HK-2 (cell line): ENCODE measurements at regions not wholly inside any gene's neighbourhood (a gene's known extent, or its start where the extent isn't known, plus 50 kb on each side); places are given as distances from the start of the nearest gene placed in this dataset.

Experiments used
- DNase-seq: peaks from one replicate; pipeline ENCODE4 v3.0.0-alpha.2; 2018; ENCODE audit not compliant: unreplicated experiment

DNA sequence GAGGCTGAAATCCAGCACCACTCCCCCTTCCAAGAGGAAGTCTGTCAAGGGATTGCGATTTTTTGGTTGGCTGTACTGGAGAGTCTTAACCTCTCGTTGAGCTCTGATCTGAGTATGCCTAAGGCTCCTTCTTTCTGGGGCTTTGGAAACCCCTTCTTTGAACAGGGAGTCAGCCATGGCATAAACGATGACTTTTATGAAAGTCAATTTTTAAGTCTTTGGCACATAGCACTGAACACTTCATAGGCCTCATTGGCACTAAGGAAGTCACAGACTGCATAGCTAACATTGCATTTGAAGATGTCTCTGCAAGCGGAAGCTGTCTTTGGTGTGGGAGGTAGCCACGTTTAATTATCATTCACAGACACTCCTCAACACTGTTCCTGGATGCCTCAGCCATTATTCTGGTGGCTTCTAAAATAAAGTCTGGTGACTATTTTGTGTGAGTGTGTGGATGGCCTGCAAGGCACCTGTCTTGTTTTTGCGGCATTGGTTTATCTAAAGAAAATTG lies 148.2 kb upstream of the NCK2 start:
- DNase-seq = no peak

- DNase-seq = peak; percentile 33
Observed at GRCh38 chr2:105595536-105595935, 149.2 kb upstream of the NCK2 start.

DNA sequence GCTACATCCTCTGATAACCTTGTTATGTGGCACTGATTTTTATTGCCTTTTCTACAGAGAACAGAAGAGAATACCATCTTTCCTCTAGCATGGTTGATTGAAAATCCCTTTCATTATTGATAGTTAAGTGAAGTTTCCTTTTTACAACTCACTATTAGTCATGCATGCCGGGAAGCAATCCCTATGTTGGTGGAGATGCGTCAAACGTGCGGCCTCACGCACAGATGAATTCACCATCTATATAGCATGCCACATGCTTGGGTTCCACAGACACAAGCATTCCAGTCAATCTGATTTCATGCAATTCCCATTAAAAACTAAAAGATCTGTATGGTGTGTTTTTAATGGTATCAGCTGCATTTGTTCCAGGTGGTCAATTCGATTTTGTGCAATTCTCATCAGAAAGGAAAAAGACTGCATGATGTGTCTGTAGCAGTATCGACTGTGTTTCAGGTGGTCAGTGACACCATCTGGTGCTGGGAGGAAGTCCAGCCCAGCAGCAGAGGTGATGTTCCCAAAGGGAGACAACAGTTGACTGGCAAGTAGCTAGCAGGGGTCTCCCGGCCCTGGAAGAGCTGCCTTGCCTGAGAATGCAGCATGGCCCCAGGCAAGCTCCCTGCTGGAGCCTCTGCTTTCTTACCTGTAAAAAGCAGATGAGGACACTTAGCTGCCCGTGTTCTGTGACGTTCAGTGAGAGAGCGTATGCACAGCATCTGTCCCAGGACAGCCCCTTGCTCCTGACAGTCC lies 151.3 kb upstream of the NCK2 start:
- DNase-seq = no peak

DNA sequence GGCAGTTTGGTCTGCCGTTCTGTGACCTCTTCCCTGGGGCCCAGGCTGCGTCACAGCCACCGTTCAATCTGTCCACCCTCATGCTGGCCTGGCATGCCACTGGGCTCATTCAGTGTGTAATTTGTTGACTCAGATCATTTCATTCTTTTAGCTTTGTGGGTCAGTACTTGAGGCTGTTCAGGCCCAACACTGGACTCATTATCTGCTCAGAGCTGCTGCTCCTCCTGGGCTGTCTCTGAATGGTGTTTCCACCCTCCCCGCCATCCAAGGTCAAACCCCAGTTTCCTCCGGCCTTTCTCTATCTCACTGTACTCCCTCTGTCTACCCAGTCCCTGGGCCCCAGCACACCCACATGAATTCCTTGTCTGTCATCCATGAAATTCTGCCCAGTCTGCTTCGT lies 152.4 kb upstream of the NCK2 start:
- DNase-seq = no peak

- DNase-seq = no peak
Observed at GRCh38 chr2:105590780-105591660, 153.7 kb upstream of the NCK2 start.

DNA sequence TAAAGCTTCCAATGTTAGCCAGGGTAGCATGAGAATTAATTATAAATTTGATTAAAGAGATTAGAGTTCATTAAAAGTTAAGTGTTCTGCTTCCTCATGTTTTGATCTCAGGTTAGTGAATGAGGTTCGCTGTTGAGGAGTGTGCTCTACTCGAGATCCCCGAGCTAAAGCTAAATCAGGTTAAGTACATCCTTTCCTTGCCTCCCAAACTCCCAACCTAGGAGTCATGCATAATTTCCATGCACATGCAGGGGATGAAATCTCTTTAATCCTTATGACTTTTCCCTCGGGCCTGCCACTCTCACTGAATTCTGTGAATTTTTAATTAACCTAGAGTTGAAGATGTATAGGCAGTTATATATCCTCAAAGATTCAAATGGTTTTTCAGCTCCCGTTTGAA lies 156.1 kb upstream of the NCK2 start:
- DNase-seq = no peak

DNA sequence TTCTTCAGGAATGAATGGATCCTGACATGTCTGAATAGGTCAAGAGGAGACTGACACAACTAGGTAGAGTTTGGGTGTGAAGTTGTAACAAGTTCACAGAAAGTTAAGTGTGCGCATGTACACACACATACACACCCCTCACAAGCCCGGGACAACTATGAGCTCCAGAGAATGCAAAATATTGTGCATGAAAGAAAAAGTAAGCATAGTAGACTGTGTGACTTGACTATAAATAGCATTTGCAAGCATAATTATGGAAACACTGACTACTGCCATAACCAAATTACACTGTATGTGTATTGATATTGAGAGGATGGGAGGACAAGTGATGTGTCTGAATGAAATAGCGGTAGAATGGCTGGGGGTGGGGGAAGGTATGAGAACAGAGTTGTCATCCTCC lies 157.1 kb upstream of the NCK2 start:
- no peak for DNase-seq

DNA sequence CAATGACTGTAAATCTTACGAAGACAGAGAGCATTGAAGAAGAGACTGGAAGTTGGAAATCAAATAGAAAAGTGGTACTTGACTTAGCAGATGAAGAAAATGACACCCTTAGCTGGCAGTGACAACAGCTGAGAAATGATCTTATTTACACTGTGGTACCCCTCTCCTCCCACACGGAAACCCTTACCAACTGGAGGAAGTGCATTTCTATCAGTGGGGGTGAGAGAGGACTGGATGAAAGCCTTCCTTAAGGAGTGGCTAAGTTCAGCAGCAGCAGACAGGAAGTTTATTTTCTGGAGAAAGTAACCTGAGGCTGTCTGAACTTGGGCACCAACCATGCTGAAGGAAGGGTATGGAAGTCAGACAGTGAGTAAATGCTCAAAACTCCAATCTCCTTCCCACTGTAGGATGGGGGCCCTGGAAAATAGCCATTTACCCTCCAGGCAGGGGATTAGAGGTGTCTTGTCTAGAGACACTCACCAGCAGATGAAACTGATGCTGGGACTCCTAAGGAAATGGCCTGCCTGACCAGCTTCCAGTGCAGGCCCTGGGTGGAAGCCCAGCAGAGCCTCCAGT lies 160.2 kb upstream of the NCK2 start:
- DNase-seq = no peak

DNA sequence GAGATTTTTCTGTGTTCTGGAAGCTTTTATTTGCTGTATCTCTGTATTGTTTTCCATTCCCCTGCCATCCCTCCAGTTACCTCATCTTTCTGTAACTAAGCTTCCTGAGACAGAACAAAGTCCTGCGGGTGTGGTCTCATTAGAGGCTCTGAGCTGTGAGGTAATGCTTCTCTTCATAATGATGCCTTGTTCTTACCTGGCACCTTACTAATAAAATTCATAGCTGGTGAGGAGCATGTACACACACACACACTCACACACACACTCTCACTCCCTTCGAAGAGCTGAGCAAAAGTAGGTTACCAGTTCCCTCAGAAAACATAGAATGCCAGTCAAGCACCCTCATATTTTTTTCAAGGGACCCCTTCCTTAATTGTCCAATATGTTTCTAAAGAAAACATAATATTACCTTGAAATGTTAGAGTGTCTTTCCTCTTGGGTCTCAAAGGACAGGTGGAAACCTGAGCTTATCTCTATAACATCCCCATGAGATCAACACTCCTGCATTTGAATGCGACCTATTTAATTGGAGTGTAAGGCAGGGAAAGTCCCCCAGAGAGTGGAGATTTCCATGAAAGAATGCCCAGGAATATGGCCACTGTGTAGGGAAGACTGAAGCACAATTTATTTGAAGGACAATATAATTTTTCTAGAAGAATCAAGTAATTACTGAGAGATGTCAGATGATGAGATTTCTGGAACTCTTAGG lies 161.6 kb upstream of the NCK2 start:
- DNase-seq = no peak

GRCh38 chr2:105581555-105581944 lies 163.2 kb upstream of the NCK2 start:
- DNase-seq = no peak

GRCh38 chr2:105580870-105581554 lies 163.7 kb upstream of the NCK2 start:
- no peak for DNase-seq

- DNase-seq = no peak
Observed at GRCh38 chr2:105580216-105580615, 164.5 kb upstream of the NCK2 start.

DNA sequence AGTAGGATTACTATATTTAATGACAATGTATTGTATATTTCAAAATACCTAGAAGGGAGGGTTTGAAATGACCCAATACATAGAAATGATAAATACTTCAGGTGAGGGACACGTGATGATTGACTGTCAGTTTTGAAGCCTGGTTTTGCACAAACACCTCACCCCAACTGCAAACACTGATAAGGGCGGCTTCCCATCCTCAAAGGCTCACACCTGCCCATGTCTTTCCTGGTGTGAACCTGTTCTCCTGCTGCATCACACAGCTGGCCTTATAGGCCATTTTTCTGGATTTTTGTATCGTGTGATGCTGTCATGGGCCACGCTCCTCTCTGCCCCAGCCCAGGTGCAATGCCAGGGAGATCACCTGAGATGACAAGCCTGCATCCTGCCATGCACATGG lies 166.5 kb upstream of the NCK2 start:
- DNase-seq = no peak

DNA sequence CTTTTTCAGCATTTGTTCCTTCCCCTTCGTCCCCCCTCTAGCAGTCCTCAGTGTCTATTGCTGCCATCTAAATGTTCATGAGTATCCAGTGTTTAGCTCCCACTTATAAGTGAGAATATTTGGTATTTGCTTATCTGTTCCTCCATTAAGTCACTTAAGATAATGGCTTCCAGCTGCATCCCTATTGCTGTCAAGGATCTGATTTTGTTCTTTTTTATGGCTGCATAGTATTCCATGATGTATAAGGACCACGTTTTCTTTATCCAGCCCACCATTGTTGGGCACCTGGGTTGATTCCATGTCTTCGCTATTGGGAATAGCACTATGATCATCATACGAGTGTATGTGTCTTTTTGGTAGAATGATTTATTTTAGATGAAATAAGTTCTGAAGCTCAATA lies 166.9 kb upstream of the NCK2 start:
- DNase-seq = no peak

DNA sequence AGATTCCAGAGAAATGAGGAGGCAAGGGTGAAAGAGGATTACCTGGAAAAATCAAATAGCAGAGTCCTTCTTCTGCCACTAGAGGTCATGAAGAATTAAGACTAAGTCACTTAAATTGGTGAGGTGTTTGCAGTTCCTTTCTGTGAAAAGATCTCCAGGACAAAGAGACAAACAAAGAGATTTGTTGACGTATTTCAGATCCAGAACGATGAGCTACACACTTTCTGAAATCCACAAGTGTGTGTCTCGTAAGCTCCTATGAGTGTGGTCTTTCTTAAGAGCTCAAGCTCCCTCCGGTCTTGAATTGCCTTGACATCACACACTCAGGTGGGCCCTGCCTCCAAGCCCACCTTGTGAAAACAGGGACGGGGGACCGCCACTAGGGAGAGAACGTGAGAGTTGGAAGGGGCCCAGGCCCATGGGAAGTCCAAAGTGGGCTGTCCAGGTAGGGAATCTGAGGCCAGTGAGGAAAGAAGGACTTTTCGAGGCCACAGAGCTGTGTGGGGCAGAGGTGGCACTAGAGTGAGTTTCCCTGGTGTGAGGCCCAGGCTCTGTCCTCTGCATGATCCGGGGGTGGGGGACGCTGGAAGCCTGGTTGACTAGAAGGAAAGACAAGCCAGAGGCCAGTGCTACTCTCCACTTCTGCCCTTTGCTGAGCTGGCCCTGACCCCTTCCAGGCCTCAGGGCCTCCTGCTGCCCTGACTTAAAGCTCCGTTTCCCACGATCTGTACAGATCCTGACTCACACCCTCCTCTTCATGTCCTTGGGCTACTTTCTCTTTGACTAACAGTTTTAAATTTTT lies 168.1 kb upstream of the NCK2 start:
- DNase-seq = no peak

GRCh38 chr2:105576050-105576439 lies 168.7 kb upstream of the NCK2 start:
- no peak for DNase-seq

GRCh38 chr2:105575499-105576025 lies 169.2 kb upstream of the NCK2 start:
- DNase-seq = no peak

DNA sequence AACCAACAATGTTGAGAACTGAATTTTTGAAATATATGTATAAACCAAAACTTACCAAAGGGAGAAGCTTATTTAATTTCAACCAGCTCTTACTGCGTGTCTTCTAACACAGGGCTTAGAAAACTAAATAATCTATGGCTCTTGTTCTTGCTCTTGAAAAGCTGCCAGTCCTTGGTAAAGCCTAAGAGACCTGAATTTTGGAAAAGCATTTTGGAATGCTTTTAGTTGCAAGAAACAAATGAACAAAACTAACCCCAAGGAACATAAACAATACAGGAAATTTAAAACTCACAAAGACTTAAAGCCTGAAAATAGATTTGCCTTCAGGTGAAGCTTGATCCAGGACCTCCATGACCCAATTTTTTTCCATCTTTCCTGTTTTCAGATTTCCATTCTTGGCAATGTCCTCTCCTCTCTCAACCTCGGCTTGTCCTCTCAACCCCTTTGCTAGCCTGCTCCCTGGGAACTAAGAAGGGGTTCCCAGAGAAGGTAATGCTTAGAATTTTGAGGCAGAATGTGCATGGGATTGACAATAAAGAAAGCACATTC lies 169.8 kb upstream of the NCK2 start:
- no peak for DNase-seq

DNA sequence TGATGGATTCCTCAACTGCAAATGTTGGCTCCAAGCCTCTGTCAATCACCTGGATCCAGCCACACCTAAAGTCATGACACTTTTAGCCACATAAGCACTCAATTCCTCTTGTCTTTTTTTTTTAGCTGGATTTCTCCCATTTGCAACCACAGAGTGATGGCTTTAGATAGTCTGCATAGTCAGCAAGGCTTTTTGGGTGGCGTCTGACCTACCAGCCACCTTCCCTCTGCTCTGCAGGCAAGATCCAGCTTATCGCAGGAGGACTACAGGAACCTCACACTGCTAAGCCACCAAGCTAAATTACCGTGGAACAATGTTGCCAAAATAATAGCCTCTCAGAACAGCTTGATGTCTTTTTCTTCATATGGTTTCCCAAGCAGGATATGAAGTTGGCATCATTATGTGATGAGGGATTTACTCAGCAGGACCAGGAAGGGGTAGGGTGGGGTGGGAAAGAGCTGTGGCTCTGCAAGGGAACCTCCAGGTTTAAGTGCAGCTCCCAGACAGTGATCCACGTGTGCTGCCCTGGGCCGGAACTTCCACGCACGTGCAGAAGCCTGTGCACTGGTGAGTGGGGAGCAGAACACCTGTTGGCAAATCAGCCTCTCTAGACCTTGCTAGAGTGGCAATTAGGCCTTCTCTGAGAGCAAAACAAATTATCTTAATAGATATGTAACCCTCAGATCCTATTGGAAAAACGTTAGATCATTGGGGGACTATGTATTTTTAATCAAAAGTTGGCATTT lies 170.6 kb upstream of the NCK2 start:
- no peak for DNase-seq
